Liver (tissue), 3 donors: ENCODE measurements at regions not wholly inside any gene's neighbourhood (a gene's known extent, or its start where the extent isn't known, plus 50 kb on each side); places are given as distances from the start of the nearest gene placed in this dataset.

Source experiments
- ATF3 ChIP-seq: IDR thresholded peaks from 2 replicates; pipeline ENCODE4 v1.6.1; 2016; ENCODE audit warnings: antibody characterized with exemption
- CTCF ChIP-seq: fragments of 150-350 bp; IDR thresholded peaks from 2 replicates; pipeline ENCODE4 v1.5.1; 2017; ENCODE audit warnings: improper control_type of control experiment, low read depth, low read length; ENCODE audit not compliant: missing input control
- EGR1 ChIP-seq, 2 donors: IDR thresholded peaks; 2 replicates each; pipeline ENCODE4 v1.6.1; 2016 to 2018; ENCODE audit warnings: antibody characterized with exemption in 2 of 2, low read depth in 2 of 2
- HNF4A ChIP-seq, 2 donors: conservative IDR thresholded peaks; 2 replicates each; pipeline ENCODE4 v1.6.1; 2016; ENCODE audit warnings: antibody characterized with exemption in 2 of 2, mild to moderate bottlenecking in 2 of 2
- MAX ChIP-seq: IDR thresholded peaks from 2 replicates; pipeline ENCODE4 v1.6.1; 2016; ENCODE audit warnings: antibody characterized with exemption
- RAD21 ChIP-seq, 2 donors: IDR thresholded peaks; 2 replicates each; pipeline ENCODE4 v1.6.1; 2016; ENCODE audit warnings: antibody characterized with exemption in 2 of 2, mild to moderate bottlenecking in 2 of 2
- REST ChIP-seq: IDR thresholded peaks from 2 replicates; pipeline ENCODE4 v1.6.1; 2016; ENCODE audit warnings: antibody characterized with exemption, mild to moderate bottlenecking
- TAF1 ChIP-seq: conservative IDR thresholded peaks from 2 replicates; pipeline ENCODE4 v1.6.1; 2016; ENCODE audit warnings: antibody characterized with exemption, mild to moderate bottlenecking
- YY1 ChIP-seq: IDR thresholded peaks from 2 replicates; pipeline ENCODE4 v1.6.1; 2016; ENCODE audit warnings: antibody characterized with exemption, mild to moderate bottlenecking
- ZBTB33 ChIP-seq: IDR thresholded peaks from 2 replicates; pipeline ENCODE4 v1.6.1; 2016; ENCODE audit warnings: antibody characterized with exemption
- donor health status: healthy.
- donor health status: healthy.

- TF ChIP-seq ATF3, result no peak
- TF ChIP-seq CTCF, result no peak
- no peak for TF ChIP-seq ZBTB33
- TF ChIP-seq REST, result no peak
- TF ChIP-seq RAD21 (IDR thresholded peaks at IDR 0.05), result no peak
- no peak for TF ChIP-seq EGR1 (IDR thresholded peaks at IDR 0.05; ENCODE audit: low read depth in 2 of 2)
- TF ChIP-seq MAX, result no peak
- no peak for TF ChIP-seq TAF1
- TF ChIP-seq YY1, result no peak
- TF ChIP-seq HNF4A (conservative IDR thresholded peaks at IDR 0.05), result no peak
Measured at GRCh38 chr10:35706959-35707358, 64.9 kb upstream of the FZD8 start.
